ENCODE measurements at regions not wholly inside any gene's neighbourhood (a gene's known extent, or its start where the extent isn't known, plus 50 kb on each side); places are given as distances from the start of the nearest gene placed in this dataset.
A peak's percentile ranks its signal among the peaks of the same experiment; 100 is the strongest.
"Not testable (repeated sequence)": the region's sequence is repeated elsewhere in the genome, so short reads cannot be mapped to it uniquely, and the experiment has no call there.

DNA sequence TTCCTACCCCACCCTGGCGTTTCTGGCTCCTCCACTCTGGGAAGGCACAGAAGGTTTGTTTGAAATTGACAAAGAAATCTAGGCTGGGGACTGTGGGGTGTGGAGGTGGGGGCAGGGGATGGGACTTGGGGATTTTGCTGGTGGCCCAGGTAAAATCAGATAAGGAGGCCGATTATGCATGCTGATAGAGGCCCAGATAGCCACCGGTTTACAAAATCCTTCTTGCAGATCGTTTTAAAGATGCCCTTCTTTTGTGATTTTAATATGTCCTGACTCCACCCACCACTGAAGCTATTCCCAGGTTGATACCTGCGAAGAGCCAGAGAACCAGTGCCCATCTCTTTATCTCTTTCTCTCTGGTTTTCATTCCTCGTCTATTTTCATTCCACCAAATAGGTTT lies 104.9 kb downstream of the TFAP2C start:
- no peak for DNase-seq
- peaks cover 6% of the 10 kb centered on the region for H3K27me3 Mint-ChIP-seq (ENCODE audit: unreplicated experiment)
- H3K4me3 Mint-ChIP-seq (ENCODE audit: unreplicated experiment) = no peak overlapping the region
- peaks cover 8% of the 10 kb centered on the region for H3K4me1 Mint-ChIP-seq (ENCODE audit: low read depth, unreplicated experiment)
- TF ChIP-seq, protein P1, sequence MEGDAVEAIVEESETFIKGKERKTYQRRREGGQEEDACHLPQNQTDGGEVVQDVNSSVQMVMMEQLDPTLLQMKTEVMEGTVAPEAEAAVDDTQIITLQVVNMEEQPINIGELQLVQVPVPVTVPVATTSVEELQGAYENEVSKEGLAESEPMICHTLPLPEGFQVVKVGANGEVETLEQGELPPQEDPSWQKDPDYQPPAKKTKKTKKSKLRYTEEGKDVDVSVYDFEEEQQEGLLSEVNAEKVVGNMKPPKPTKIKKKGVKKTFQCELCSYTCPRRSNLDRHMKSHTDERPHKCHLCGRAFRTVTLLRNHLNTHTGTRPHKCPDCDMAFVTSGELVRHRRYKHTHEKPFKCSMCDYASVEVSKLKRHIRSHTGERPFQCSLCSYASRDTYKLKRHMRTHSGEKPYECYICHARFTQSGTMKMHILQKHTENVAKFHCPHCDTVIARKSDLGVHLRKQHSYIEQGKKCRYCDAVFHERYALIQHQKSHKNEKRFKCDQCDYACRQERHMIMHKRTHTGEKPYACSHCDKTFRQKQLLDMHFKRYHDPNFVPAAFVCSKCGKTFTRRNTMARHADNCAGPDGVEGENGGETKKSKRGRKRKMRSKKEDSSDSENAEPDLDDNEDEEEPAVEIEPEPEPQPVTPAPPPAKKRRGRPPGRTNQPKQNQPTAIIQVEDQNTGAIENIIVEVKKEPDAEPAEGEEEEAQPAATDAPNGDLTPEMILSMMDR (IDR thresholded peaks at IDR 0.05; ENCODE audit: partially characterized antibody, unreplicated experiment) = no peak
- H3K9me3 Mint-ChIP-seq (ENCODE audit: unreplicated experiment) = peaks cover 5% of the 10 kb centered on the region
- H3K27ac Mint-ChIP-seq (ENCODE audit: unreplicated experiment) = no peak overlapping the region
- no peaks in the 10 kb centered on the region for H3K36me3 Mint-ChIP-seq (ENCODE audit: unreplicated experiment)

DNA sequence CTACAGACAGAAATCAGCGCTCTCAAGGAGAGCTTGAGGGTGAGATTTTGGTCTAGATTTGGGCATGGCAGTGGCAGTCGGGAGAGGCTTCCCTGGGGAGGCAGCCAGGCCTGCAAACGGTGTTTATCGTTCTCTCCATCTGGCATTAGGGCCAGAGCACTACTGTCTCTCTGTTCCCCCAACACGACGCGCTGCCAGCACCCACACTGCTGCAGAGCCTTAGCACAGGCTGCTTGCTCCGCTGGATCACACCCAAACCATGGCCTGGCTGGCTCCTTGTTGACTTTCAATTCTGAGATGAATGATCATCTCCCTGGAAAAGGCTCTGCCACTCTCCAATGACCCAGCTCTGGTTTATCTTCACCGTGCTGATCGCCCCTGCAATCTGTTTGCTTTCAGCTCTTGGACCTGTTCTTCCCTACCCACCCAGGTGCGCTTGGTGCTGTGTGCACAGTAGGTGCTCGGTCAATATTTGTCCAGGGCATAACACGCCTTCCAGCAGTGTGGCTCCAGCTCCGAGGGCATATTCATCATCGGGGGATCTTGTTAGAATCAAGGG lies 106.1 kb downstream of the TFAP2C start:
- TF ChIP-seq, protein P1 (IDR thresholded peaks at IDR 0.05; ENCODE audit: partially characterized antibody, unreplicated experiment) = no peak
- H3K27ac Mint-ChIP-seq (ENCODE audit: unreplicated experiment) = no peak overlapping the region
- peaks cover 6% of the 10 kb centered on the region for H3K27me3 Mint-ChIP-seq (ENCODE audit: unreplicated experiment)
- peaks cover 8% of the 10 kb centered on the region for H3K4me1 Mint-ChIP-seq (ENCODE audit: low read depth, unreplicated experiment)
- peak; percentile 21 for DNase-seq
- H3K36me3 Mint-ChIP-seq (ENCODE audit: unreplicated experiment) = no peaks in the 10 kb centered on the region
- H3K9me3 Mint-ChIP-seq (ENCODE audit: unreplicated experiment) = peaks cover 5% of the 10 kb centered on the region
- H3K4me3 Mint-ChIP-seq (ENCODE audit: unreplicated experiment) = no peak overlapping the region

DNA sequence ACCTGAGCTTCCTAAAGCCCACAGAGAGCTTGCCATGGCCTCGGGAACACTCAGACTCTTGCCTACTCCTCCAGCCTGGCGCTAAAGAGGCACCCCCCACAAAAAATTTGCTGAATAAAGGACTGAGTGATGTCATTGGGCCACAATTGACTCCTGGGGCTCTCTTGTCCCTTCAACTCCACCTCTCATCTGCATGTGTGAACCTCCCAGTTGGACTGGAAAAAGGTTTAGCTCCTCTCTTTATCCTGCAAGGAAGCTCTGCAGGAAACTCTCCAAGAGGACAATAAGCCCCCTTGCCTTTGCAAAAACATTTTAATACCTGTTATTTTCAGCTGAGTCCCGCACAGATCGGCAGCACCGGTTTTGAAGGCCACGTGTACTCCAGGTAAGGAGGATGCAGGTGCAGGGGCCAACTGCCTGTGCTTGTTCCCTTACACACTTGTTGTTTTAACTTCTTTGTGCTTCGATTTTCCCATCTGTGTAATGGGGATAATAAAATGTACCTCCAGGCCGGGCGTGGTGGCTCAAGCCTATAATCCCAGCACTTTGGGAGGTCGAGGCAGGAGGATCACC lies 107.3 kb downstream of the TFAP2C start:
- H3K27me3 Mint-ChIP-seq (ENCODE audit: unreplicated experiment) = peaks cover 6% of the 10 kb centered on the region
- H3K4me1 Mint-ChIP-seq (ENCODE audit: low read depth, unreplicated experiment) = peaks cover 8% of the 10 kb centered on the region
- no peak overlapping the region for H3K27ac Mint-ChIP-seq (ENCODE audit: unreplicated experiment)
- TF ChIP-seq, protein P1 (IDR thresholded peaks at IDR 0.05; ENCODE audit: partially characterized antibody, unreplicated experiment) = no peak
- H3K36me3 Mint-ChIP-seq (ENCODE audit: unreplicated experiment) = no peaks in the 10 kb centered on the region
- DNase-seq = no peak
- peaks cover 5% of the 10 kb centered on the region for H3K9me3 Mint-ChIP-seq (ENCODE audit: unreplicated experiment)
- H3K4me3 Mint-ChIP-seq (ENCODE audit: unreplicated experiment) = no peak overlapping the region

DNA sequence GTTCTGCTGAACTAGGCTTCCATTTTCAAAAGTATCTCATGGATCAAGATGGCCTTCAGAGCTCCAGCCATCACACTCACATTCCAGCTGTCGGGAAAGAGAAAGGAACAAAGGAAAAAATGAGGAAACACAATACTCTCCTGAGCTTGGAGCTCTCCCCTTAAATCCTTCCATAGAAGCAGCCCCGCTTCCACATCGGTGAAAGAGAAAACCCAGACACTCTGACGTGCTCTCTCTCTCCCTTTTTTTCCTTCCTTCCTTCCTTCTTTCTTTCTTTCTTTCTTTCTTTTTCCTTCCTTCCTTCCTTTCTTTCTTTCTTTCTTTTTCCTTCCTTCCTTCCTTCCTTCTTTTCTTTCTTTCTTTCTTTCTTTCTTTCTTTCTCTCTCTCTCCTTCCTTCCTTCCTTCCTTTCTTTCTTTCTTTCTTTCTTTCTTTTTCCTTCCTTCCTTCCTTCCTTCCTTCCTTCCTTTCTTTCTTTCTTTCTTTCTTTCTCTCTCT lies 115.3 kb downstream of the TFAP2C start:
- H3K4me3 Mint-ChIP-seq (ENCODE audit: unreplicated experiment); H3K9me3 Mint-ChIP-seq (ENCODE audit: unreplicated experiment); H3K27me3 Mint-ChIP-seq (ENCODE audit: unreplicated experiment); H3K4me1 Mint-ChIP-seq (ENCODE audit: low read depth, unreplicated experiment); DNase-seq; H3K27ac Mint-ChIP-seq (ENCODE audit: unreplicated experiment); H3K36me3 Mint-ChIP-seq (ENCODE audit: unreplicated experiment): not testable (repeated sequence)

DNA sequence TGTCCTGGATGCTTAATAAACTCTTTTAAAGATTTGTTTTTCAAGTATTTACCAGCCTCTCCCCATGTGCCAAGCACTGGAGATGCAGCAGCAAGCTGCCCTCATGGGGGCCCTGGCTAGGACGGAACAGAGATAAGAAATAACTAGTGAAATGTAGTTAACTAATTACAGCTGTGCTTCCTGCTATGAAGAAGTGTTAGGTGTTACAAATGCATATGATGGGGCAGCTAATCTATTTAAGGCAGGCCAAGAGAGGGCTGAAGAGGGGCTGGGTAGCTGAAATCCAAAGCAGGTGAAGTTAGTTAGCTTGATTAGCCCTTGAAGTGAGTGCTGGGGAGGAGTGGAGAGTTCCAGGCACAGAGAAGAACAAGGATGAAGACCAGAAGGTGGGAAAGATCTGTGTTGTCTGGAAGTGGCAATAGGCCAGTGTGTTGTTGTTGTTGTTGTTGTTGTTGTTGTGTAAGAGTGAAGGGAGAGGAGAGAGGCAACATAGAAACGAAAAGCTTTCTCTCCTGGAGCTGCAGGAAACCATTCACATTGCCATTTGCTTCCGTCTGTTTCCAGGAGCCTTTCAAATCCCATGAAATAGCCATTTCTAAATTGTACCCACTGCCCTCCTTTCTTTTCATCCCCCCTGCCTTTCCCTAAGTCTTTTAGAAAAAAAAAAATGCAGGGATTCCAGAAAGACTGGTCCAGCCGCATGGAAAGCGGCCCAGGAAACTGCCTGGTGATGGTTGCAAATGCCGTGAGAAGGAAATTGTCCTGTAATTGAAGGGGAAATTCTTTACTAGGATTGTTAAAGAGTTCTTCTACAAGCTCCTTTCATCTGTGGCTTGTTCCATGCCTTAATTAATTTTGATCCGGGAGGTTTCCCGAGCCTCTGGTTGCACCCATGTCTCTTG lies 119.6 kb downstream of the TFAP2C start:
- Mint-ChIP-seq H3K27ac (ENCODE audit: unreplicated experiment) (no peak overlapping the region), H3K4me3 (ENCODE audit: unreplicated experiment) (no peak overlapping the region), H3K27me3 (ENCODE audit: unreplicated experiment) (no peaks in the 10 kb centered on the region), H3K4me1 (ENCODE audit: low read depth, unreplicated experiment) (peaks cover 11% of the 10 kb centered on the region), H3K36me3 (ENCODE audit: unreplicated experiment) (no peaks in the 10 kb centered on the region), H3K9me3 (ENCODE audit: unreplicated experiment) (peaks cover 2% of the 10 kb centered on the region)
- DNase-seq = no peak
- TF ChIP-seq, protein P1 (IDR thresholded peaks at IDR 0.05; ENCODE audit: partially characterized antibody, unreplicated experiment) = no peak

Data from glutamatergic neuron (in vitro differentiated cells).